Lung (tissue), 11 donors: ENCODE measurements at regions not wholly inside any gene's neighbourhood (a gene's known extent, or its start where the extent isn't known, plus 50 kb on each side); places are given as distances from the start of the nearest gene placed in this dataset.
A peak's percentile ranks its signal among the peaks of the same experiment; 100 is the strongest.

Source experiments
- ATAC-seq: fragments of 200-7000 bp; cut with Tn5 transposase; one replicate; pipeline ENCODE4 v1.9.1; 2020; ENCODE audit warnings: moderate number of reproducible peaks; ENCODE audit not compliant: insufficient read depth, low FRiP score
- DNase-seq, 3 donors: peaks; one replicate each; pipeline ENCODE4 v3.0.0-alpha.2; 2013 to 2017
- H3K27ac ChIP-seq, 2 donors: one replicate each; pipeline ENCODE4 v1.5.1; 2013; ENCODE audit warnings: mild to moderate bottlenecking in 2 of 2, moderate library complexity in 2 of 2, control low read depth in 1 of 2, inconsistent platforms in 1 of 2, low read depth in 1 of 2, low read length in 1 of 2
- H3K27me3 ChIP-seq, 3 donors: one replicate each; pipeline ENCODE4 v1.5.1; 2013; ENCODE audit warnings: low read length in 2 of 3; ENCODE audit not compliant: control insufficient read depth in 3 of 3, insufficient read depth in 3 of 3
- H3K36me3 ChIP-seq, 4 donors: one replicate each; pipeline ENCODE4 v1.5.1; 2013; ENCODE audit warnings: low read length in 4 of 4, mild to moderate bottlenecking in 1 of 4, moderate library complexity in 1 of 4; ENCODE audit not compliant: control insufficient read depth in 4 of 4, insufficient read depth in 4 of 4
- H3K4me1 ChIP-seq, 5 donors: one replicate each; pipeline ENCODE4 v1.5.1; 2013; ENCODE audit warnings: low read length in 5 of 5, mild to moderate bottlenecking in 2 of 5, moderate library complexity in 1 of 5; ENCODE audit not compliant: control insufficient read depth in 5 of 5, insufficient read depth in 5 of 5
- H3K4me3 ChIP-seq: one replicate; pipeline ENCODE4 v1.5.1; 2013; ENCODE audit warnings: mild to moderate bottlenecking, control low read depth, moderate library complexity
- H3K9ac ChIP-seq, 2 donors: one replicate each; pipeline ENCODE4 v1.5.1; 2013; ENCODE audit warnings: low read length in 2 of 2, control low read depth in 1 of 2; ENCODE audit not compliant: insufficient read depth in 1 of 2
- H3K9me3 ChIP-seq, 4 donors: one replicate each; pipeline ENCODE4 v1.5.1; 2013; ENCODE audit warnings: low read length in 3 of 4, mild to moderate bottlenecking in 1 of 4, moderate library complexity in 1 of 4; ENCODE audit not compliant: control insufficient read depth in 4 of 4, insufficient read depth in 3 of 4
- CTCF ChIP-seq: IDR thresholded peaks from 2 replicates; pipeline ENCODE4 v1.5.1; 2012; ENCODE audit warnings: mild to moderate bottlenecking; ENCODE audit errors: control extremely low read depth, extremely low read depth
- WGBS, 2 donors: extraction: QIAGEN DNeasy Blood & Tissue Kit; methylation state at CpG; one replicate each; pipeline ENCODE4 v1.1.7; 2013; 5-methylcytosine and 5-hydroxymethylcytosine counted together
- donor health status: control.
- donor health status: control.
- donor health status: Bipolar disorder and iron deficiency.
- donor health status: healthy.
- donor health status: DM: yes; HTN: yes; CAD: no.

GRCh38 chr10:88159127-88159829, 295.9 kb downstream of the PTEN start:
- no peaks in the 10 kb centered on the region for H3K27me3 ChIP-seq
- DNase-seq (no peak), ATAC-seq (no peak)
- H3K4me1 ChIP-seq: peaks cover 0 to 37% (median 7%) of the 10 kb centered on the region in 5 donors
- no peaks in the 10 kb centered on the region for H3K9me3 ChIP-seq
- H3K27ac ChIP-seq: no peak overlapping the region
- WGBS, 2 donors: 32 to 52% methylated on average over 3 of the region's 3 CpGs
- H3K36me3 ChIP-seq: no peaks in the 10 kb centered on the region
- H3K4me3 ChIP-seq: no peak overlapping the region
- TF ChIP-seq CTCF: no peak
- no peak overlapping the region for H3K9ac ChIP-seq

DNA sequence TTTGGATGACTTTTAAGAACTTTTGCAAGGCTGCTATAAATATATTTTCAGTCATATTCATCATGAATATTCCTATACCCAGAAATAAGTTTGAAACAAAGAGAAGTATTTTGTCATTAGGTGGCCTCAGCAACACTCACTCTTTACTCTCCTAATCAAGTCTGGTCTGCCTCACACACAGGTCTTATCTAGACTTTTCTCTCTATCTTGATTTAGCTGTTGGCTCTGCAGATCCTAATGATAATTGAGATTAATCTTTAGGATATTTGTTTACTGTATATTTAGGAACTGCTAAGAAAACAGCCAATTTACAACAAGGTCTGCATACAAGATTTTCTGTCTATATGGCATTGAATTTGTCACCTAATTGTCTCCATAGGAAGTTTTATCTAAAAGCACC, 297.6 kb downstream of the PTEN start:
- DNase-seq (peak in 1 of 3 donors; percentile 8), ATAC-seq (no peak)
- H3K27ac ChIP-seq: no peak overlapping the region
- no peaks in the 10 kb centered on the region for H3K27me3 ChIP-seq
- no peaks in the 10 kb centered on the region for H3K36me3 ChIP-seq
- no peaks in the 10 kb centered on the region for H3K9me3 ChIP-seq
- H3K4me1 ChIP-seq: peaks cover 0 to 37% (median 13%) of the 10 kb centered on the region in 5 donors
- no peak overlapping the region for H3K9ac ChIP-seq
- TF ChIP-seq CTCF: no peak
- no peak overlapping the region for H3K4me3 ChIP-seq

DNA sequence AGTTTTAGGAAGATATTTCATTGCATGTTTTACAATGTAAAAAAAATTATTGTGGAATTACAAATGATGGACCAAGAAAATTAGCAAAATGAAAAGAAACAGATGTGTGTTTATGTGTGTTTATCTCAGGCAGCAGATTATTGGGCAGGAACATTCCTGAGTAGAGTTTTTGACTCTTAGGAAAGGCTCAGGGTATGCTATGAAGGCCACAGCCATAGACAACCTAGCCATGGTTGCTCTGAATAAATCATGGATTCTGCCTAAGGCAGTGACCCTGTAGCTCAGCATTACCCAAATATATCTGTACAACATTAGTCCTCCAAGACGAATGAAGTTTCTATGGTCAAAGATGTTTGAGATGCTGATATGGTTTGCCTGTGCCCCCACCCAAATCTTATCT, 298.3 kb downstream of the PTEN start:
- H3K4me3 ChIP-seq: no peak overlapping the region
- H3K9ac ChIP-seq: no peak overlapping the region
- H3K36me3 ChIP-seq: no peaks in the 10 kb centered on the region
- peaks cover 0 to 37% (median 13%) of the 10 kb centered on the region in 5 donors for H3K4me1 ChIP-seq
- no peaks in the 10 kb centered on the region for H3K9me3 ChIP-seq
- WGBS, 2 donors: 92 to 96% methylated on average over 1 of the region's 1 CpG
- no peak for TF ChIP-seq CTCF
- H3K27me3 ChIP-seq: no peaks in the 10 kb centered on the region
- no peak for DNase-seq
- H3K27ac ChIP-seq: no peak overlapping the region
- ATAC-seq: no peak

DNA sequence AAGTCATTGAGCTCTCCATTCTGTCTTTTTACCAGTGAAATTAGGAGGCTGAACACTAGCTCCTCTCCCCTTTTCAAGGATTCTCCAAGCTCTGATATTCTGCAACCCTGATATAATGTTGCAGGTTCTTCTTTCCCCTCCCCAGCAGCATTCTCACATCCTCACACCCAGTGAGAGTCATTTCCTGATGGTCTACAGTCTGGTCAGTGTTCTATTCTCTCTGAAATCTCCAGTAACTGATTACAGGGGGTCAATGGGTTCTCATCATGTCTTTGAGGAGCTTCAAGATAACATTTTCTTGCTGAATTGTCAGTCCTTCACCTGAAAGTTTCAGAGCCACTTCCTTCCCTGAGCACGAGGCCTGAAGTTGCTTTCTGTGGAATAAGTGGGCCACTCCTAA, 299.4 kb downstream of the PTEN start:
- H3K9me3 ChIP-seq: no peaks in the 10 kb centered on the region
- H3K4me1 ChIP-seq: peaks cover 0 to 31% (median 10%) of the 10 kb centered on the region in 5 donors
- no peak for TF ChIP-seq CTCF
- H3K9ac ChIP-seq: no peak overlapping the region
- no peak overlapping the region for H3K27ac ChIP-seq
- no peak for DNase-seq
- H3K36me3 ChIP-seq: no peaks in the 10 kb centered on the region
- no peaks in the 10 kb centered on the region for H3K27me3 ChIP-seq
- no peak for ATAC-seq
- WGBS, 2 donors: 20 to 40% methylated on average over 1 of the region's 1 CpG
- H3K4me3 ChIP-seq: no peak overlapping the region
